ENCODE measurements at regions not wholly inside any gene's neighbourhood (a gene's known extent, or its start where the extent isn't known, plus 50 kb on each side); places are given as distances from the start of the nearest gene placed in this dataset.

- Histone ChIP-seq H2AFZ (ENCODE audit: low read length) (no peak overlapping the region), H3K27ac (ENCODE audit: low read length) (no peak overlapping the region), H3K79me2 (ENCODE audit: low read length) (no peaks in the 10 kb centered on the region), H3K4me2 (ENCODE audit: low read depth, low read length, poor library complexity, severe bottlenecking) (no peak overlapping the region), H3K4me3 (ENCODE audit: low read length) (no peak overlapping the region), H3K36me3 (ENCODE audit: insufficient read depth, low read length) (no peaks in the 10 kb centered on the region), H3K9ac (ENCODE audit: low read length) (no peak overlapping the region), H3K4me1 (ENCODE audit: low read length) (no peaks in the 10 kb centered on the region), H3K27me3 (ENCODE audit: low read length) (no peaks in the 10 kb centered on the region), H3K9me2 (replicated peaks; ENCODE audit: insufficient read depth, low read length) (no peaks in the 10 kb centered on the region), H4K20me1 (ENCODE audit: insufficient read depth, low read depth, low read length) (no peaks in the 10 kb centered on the region), H3K9me3 (ENCODE audit: low read length) (no peaks in the 10 kb centered on the region)
- DNase-seq = no peak
Observed at GRCh38 chr10:29163746-29164145, 125.1 kb upstream of the LYZL1 start.

- no peak for DNase-seq
- H3K27me3 ChIP-seq (ENCODE audit: low read length) = no peaks in the 10 kb centered on the region
Observed at GRCh38 chr10:29166713-29167112, 122.2 kb upstream of the LYZL1 start.

DNA sequence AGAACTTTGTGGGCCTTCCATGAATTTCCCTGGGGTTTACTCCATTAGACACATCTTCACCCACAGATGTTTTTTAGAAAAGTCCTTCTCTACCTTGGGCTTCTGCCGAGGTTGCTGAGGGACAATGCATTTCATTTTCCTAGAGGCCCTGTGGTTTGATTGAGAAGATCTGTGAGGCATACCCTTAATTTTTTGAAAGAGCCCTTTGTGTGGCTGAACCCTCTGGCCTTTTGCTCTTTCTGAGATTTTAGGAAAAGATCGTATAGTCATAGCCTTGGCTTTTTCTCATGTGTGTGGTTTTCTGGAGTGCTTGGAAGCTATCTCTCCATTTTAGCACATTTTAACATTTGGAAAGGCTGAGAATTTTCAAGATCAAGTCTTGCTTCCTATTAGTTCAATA is 119.8 kb upstream of the LYZL1 start:
- Histone ChIP-seq H3K9ac (ENCODE audit: low read length) (no peak overlapping the region), H3K27ac (ENCODE audit: low read length) (no peak overlapping the region), H3K27me3 (ENCODE audit: low read length) (no peaks in the 10 kb centered on the region), H3K4me1 (ENCODE audit: low read length) (no peaks in the 10 kb centered on the region), H2AFZ (ENCODE audit: low read length) (no peak overlapping the region), H4K20me1 (ENCODE audit: insufficient read depth, low read depth, low read length) (no peaks in the 10 kb centered on the region), H3K36me3 (ENCODE audit: insufficient read depth, low read length) (no peaks in the 10 kb centered on the region; the same call in 1 of the 2 replicates), H3K4me2 (ENCODE audit: low read depth, low read length, poor library complexity, severe bottlenecking) (no peak overlapping the region), H3K4me3 (ENCODE audit: low read length) (no peak overlapping the region), H3K9me2 (replicated peaks; ENCODE audit: insufficient read depth, low read length) (no peaks in the 10 kb centered on the region), H3K79me2 (ENCODE audit: low read length) (no peaks in the 10 kb centered on the region), H3K9me3 (ENCODE audit: low read length) (peaks cover 9% of the 10 kb centered on the region; the same call in 1 of the 2 replicates)
- DNase-seq = no peak

More at GRCh38 chr10:29166713-29167112, 122.2 kb upstream of the LYZL1 start:
- H3K4me3 ChIP-seq (ENCODE audit: low read length) = no peak overlapping the region
- no peak overlapping the region for H2AFZ ChIP-seq (ENCODE audit: low read length)
- H3K9ac ChIP-seq (ENCODE audit: low read length) = no peak overlapping the region
- no peak overlapping the region for H3K4me2 ChIP-seq (ENCODE audit: low read depth, low read length, poor library complexity, severe bottlenecking)
- no peaks in the 10 kb centered on the region for H3K4me1 ChIP-seq (ENCODE audit: low read length)
- H4K20me1 ChIP-seq (ENCODE audit: insufficient read depth, low read depth, low read length) = no peaks in the 10 kb centered on the region
- no peaks in the 10 kb centered on the region; the same call in 1 of the 2 replicates for H3K36me3 ChIP-seq (ENCODE audit: insufficient read depth, low read length)
- H3K9me3 ChIP-seq (ENCODE audit: low read length) = peaks cover 9% of the 10 kb centered on the region; the same call in 1 of the 2 replicates
- no peaks in the 10 kb centered on the region for H3K79me2 ChIP-seq (ENCODE audit: low read length)
- H3K9me2 ChIP-seq (replicated peaks; ENCODE audit: insufficient read depth, low read length) = no peaks in the 10 kb centered on the region
- H3K27ac ChIP-seq (ENCODE audit: low read length) = no peak overlapping the region

DNA sequence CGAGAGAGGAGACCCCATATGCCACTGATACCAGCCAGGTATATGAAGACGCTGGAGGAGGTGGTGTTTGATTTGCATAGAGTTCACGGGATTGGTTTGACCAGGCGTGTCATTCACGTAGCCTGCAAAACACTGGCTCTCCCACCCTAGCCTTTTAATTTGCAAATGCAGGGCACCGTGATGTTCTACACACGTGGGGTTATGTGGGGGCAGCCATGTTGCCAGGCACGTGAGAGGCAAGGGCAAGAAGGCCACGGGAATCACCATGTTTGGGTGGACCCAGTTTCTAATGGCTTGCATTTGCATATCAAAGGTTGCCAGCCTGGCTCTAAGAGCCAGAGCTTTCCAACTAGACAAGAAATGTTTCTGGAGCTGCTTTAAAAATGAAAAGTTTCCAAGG is 117.2 kb upstream of the LYZL1 start:
- no peak for DNase-seq
- Histone ChIP-seq H4K20me1 (ENCODE audit: insufficient read depth, low read depth, low read length) (no peaks in the 10 kb centered on the region), H3K9me3 (ENCODE audit: low read length) (peaks cover 9% of the 10 kb centered on the region; the same call in 1 of the 2 replicates), H3K27me3 (ENCODE audit: low read length) (no peaks in the 10 kb centered on the region), H3K36me3 (ENCODE audit: insufficient read depth, low read length) (no peaks in the 10 kb centered on the region; the same call in 1 of the 2 replicates), H3K9ac (ENCODE audit: low read length) (no peak overlapping the region), H3K27ac (ENCODE audit: low read length) (no peak overlapping the region), H3K4me3 (ENCODE audit: low read length) (no peak overlapping the region), H3K4me1 (ENCODE audit: low read length) (no peaks in the 10 kb centered on the region), H3K9me2 (replicated peaks; ENCODE audit: insufficient read depth, low read length) (no peaks in the 10 kb centered on the region), H3K4me2 (ENCODE audit: low read depth, low read length, poor library complexity, severe bottlenecking) (no peak overlapping the region), H3K79me2 (ENCODE audit: low read length) (no peaks in the 10 kb centered on the region), H2AFZ (ENCODE audit: low read length) (no peak overlapping the region)

DNA sequence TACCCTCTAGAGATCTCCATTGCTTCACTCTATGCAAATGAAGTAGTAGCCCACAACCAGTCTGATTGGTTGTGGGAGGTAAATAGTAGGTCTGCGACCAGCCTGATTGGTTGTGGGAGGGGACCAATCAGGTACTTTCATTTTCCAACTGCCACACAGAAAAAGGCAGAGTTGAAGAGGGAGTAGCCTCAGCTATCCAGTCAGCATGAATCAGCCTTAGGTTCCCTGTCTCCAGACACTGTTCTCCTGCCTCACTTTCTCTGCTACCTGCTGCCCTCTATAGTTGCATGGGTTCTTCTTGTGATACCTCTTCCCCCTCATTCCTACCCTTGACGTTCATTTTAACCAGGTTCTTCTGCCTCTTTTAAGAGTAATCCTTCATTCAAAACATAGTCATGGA is 114.5 kb upstream of the LYZL1 start:
- no peak for DNase-seq
- H3K9ac ChIP-seq (ENCODE audit: low read length) = no peak overlapping the region
- no peaks in the 10 kb centered on the region for H3K9me2 ChIP-seq (replicated peaks; ENCODE audit: insufficient read depth, low read length)
- 0 out of 2 replicates have a peak, but pooled peaks cover 3% of the 10 kb centered on the region for H3K27me3 ChIP-seq (ENCODE audit: low read length)
- H3K9me3 ChIP-seq (ENCODE audit: low read length) = peaks cover 9% of the 10 kb centered on the region; the same call in 1 of the 2 replicates
- H3K4me1 ChIP-seq (ENCODE audit: low read length) = no peaks in the 10 kb centered on the region
- H3K36me3 ChIP-seq (ENCODE audit: insufficient read depth, low read length) = no peaks in the 10 kb centered on the region; the same call in 1 of the 2 replicates
- no peak overlapping the region for H3K4me3 ChIP-seq (ENCODE audit: low read length)
- H3K4me2 ChIP-seq (ENCODE audit: low read depth, low read length, poor library complexity, severe bottlenecking) = no peak overlapping the region
- no peaks in the 10 kb centered on the region for H4K20me1 ChIP-seq (ENCODE audit: insufficient read depth, low read depth, low read length)
- H3K27ac ChIP-seq (ENCODE audit: low read length) = no peak overlapping the region
- no peaks in the 10 kb centered on the region for H3K79me2 ChIP-seq (ENCODE audit: low read length)
- H2AFZ ChIP-seq (ENCODE audit: low read length) = no peak overlapping the region

GRCh38 chr10:29176845-29177832 is 111.7 kb upstream of the LYZL1 start:
- H3K9ac ChIP-seq (ENCODE audit: low read length) = no peak overlapping the region
- H3K4me3 ChIP-seq (ENCODE audit: low read length) = no peak overlapping the region
- no peaks in the 10 kb centered on the region for H3K9me2 ChIP-seq (replicated peaks; ENCODE audit: insufficient read depth, low read length)
- H3K9me3 ChIP-seq (ENCODE audit: low read length) = no peaks in the 10 kb centered on the region
- H3K4me1 ChIP-seq (ENCODE audit: low read length) = no peaks in the 10 kb centered on the region
- H2AFZ ChIP-seq (ENCODE audit: low read length) = no peak overlapping the region
- no peak overlapping the region for H3K4me2 ChIP-seq (ENCODE audit: low read depth, low read length, poor library complexity, severe bottlenecking)
- H4K20me1 ChIP-seq (ENCODE audit: insufficient read depth, low read depth, low read length) = no peaks in the 10 kb centered on the region
- H3K27me3 ChIP-seq (ENCODE audit: low read length) = 0 out of 2 replicates have a peak, but pooled peaks cover 3% of the 10 kb centered on the region
- no peak for DNase-seq
- H3K27ac ChIP-seq (ENCODE audit: low read length) = no peak overlapping the region
- H3K79me2 ChIP-seq (ENCODE audit: low read length) = no peaks in the 10 kb centered on the region
- no peaks in the 10 kb centered on the region for H3K36me3 ChIP-seq (ENCODE audit: insufficient read depth, low read length)

DNA sequence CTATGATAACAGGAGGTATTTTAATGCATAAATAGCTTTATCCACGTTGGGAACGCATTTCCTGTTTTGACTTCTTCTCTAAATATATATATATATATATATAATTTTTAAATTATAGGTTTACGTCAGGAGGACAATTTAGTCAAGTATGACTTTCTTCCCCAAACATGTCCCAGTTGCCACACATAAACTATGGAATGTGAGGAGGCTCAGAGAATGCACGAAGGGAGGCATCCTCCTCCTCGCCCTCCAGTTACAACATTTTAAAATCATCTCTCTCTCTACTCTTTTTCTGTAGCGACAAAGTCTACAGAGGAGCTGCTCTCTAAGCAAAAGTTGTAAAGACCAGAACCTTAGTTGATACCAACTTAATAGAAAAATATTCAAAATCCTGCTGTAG is 106.9 kb upstream of the LYZL1 start:
- no peaks in the 10 kb centered on the region for H3K36me3 ChIP-seq (ENCODE audit: insufficient read depth, low read length)
- 0 out of 2 replicates have a peak, but pooled peaks cover 3% of the 10 kb centered on the region for H3K27me3 ChIP-seq (ENCODE audit: low read length)
- no peaks in the 10 kb centered on the region for H3K4me1 ChIP-seq (ENCODE audit: low read length)
- no peak for DNase-seq
- H3K27ac ChIP-seq (ENCODE audit: low read length) = no peak overlapping the region
- H3K4me3 ChIP-seq (ENCODE audit: low read length) = no peak overlapping the region
- H3K9ac ChIP-seq (ENCODE audit: low read length) = no peak overlapping the region
- H2AFZ ChIP-seq (ENCODE audit: low read length) = no peak overlapping the region
- H3K4me2 ChIP-seq (ENCODE audit: low read depth, low read length, poor library complexity, severe bottlenecking) = no peak overlapping the region
- H3K9me3 ChIP-seq (ENCODE audit: low read length) = no peaks in the 10 kb centered on the region
- no peaks in the 10 kb centered on the region for H4K20me1 ChIP-seq (ENCODE audit: insufficient read depth, low read depth, low read length)
- H3K79me2 ChIP-seq (ENCODE audit: low read length) = no peaks in the 10 kb centered on the region
- H3K9me2 ChIP-seq (replicated peaks; ENCODE audit: insufficient read depth, low read length) = no peaks in the 10 kb centered on the region

GRCh38 chr10:29183301-29183945 is 105.4 kb upstream of the LYZL1 start:
- H3K9ac ChIP-seq (ENCODE audit: low read length) = no peak overlapping the region
- H3K79me2 ChIP-seq (ENCODE audit: low read length) = no peaks in the 10 kb centered on the region
- no peaks in the 10 kb centered on the region for H3K9me3 ChIP-seq (ENCODE audit: low read length)
- DNase-seq = no peak
- H3K4me1 ChIP-seq (ENCODE audit: low read length) = no peaks in the 10 kb centered on the region
- H3K36me3 ChIP-seq (ENCODE audit: insufficient read depth, low read length) = no peaks in the 10 kb centered on the region
- no peaks in the 10 kb centered on the region for H4K20me1 ChIP-seq (ENCODE audit: insufficient read depth, low read depth, low read length)
- no peaks in the 10 kb centered on the region for H3K27me3 ChIP-seq (ENCODE audit: low read length)
- H3K4me3 ChIP-seq (ENCODE audit: low read length) = no peak overlapping the region
- H3K4me2 ChIP-seq (ENCODE audit: low read depth, low read length, poor library complexity, severe bottlenecking) = no peak overlapping the region
- H3K9me2 ChIP-seq (replicated peaks; ENCODE audit: insufficient read depth, low read length) = no peaks in the 10 kb centered on the region
- no peak overlapping the region for H3K27ac ChIP-seq (ENCODE audit: low read length)
- no peak overlapping the region for H2AFZ ChIP-seq (ENCODE audit: low read length)

Data from Karpas-422 (cell line).